Immature natural killer cell (primary cell): ENCODE measurements at regions not wholly inside any gene's neighbourhood (a gene's known extent, or its start where the extent isn't known, plus 50 kb on each side); places are given as distances from the start of the nearest gene placed in this dataset.
"Not testable (repeated sequence)": the region's sequence is repeated elsewhere in the genome, so short reads cannot be mapped to it uniquely, and the experiment has no call there.

Source experiments
- DNase-seq, 3 donors: peaks; one replicate each; pipeline ENCODE4 v3.0.0; 2022; ENCODE audit warnings: mixed read lengths in 1 of 3
- H3K27ac Mint-ChIP-seq, 6 donors: one replicate each; pipeline ENCODE4 v1.8.0; 2020; ENCODE audit warnings: mixed read lengths in 6 of 6, mild to moderate bottlenecking in 5 of 6, inconsistent platforms in 4 of 6, moderate library complexity in 3 of 6
- H3K27me3 Mint-ChIP-seq, 3 donors: one replicate each; pipeline ENCODE4 v1.8.0; 2020 to 2021; ENCODE audit warnings: low read depth in 3 of 3, mild to moderate bottlenecking in 3 of 3, mixed read lengths in 3 of 3, moderate library complexity in 3 of 3, inconsistent platforms in 1 of 3
- H3K36me3 Mint-ChIP-seq, 3 donors: one replicate each; pipeline ENCODE4 v1.8.0; 2020; ENCODE audit warnings: mixed read lengths in 3 of 3, inconsistent platforms in 2 of 3, mild to moderate bottlenecking in 2 of 3
- H3K4me1 Mint-ChIP-seq, 2 donors: one replicate each; pipeline ENCODE4 v1.8.0; 2020; ENCODE audit warnings: inconsistent platforms in 2 of 2, mild to moderate bottlenecking in 2 of 2, mixed read lengths in 2 of 2, moderate library complexity in 1 of 2
- H3K4me3 Mint-ChIP-seq, 5 donors: one replicate each; pipeline ENCODE4 v1.8.0; 2020; ENCODE audit warnings: mild to moderate bottlenecking in 5 of 5, mixed read lengths in 5 of 5, inconsistent platforms in 3 of 5, moderate library complexity in 3 of 5
- H3K9me3 Mint-ChIP-seq, 6 donors: one replicate each; pipeline ENCODE4 v1.8.0; 2020; ENCODE audit warnings: mild to moderate bottlenecking in 6 of 6, mixed read lengths in 6 of 6, inconsistent platforms in 4 of 6, moderate library complexity in 3 of 6

- no peak overlapping the region for H3K4me3 Mint-ChIP-seq
- DNase-seq, result no peak
Observed at GRCh38 chr15:26144836-26145235, 281.7 kb upstream of the ATP10A start.

GRCh38 chr15:26143221-26143620, 280.1 kb upstream of the ATP10A start:
- Mint-ChIP-seq H3K27ac (no peak overlapping the region), H3K4me3 (no peak overlapping the region), H3K27me3 (peaks cover 0 to 8% (median 5%) of the 10 kb centered on the region in 3 donors), H3K4me1 (no peaks in the 10 kb centered on the region), H3K9me3 (peaks cover 0 to 5% (median 0%) of the 10 kb centered on the region in 6 donors), H3K36me3 (no peaks in the 10 kb centered on the region)
- DNase-seq, result no peak

More at GRCh38 chr15:26144836-26145235, 281.7 kb upstream of the ATP10A start:
- Mint-ChIP-seq H3K27me3 (peaks cover 0 to 8% (median 3%) of the 10 kb centered on the region in 3 donors), H3K4me1 (no peaks in the 10 kb centered on the region), H3K36me3 (no peaks in the 10 kb centered on the region), H3K27ac (no peak overlapping the region), H3K9me3 (peaks cover 0 to 7% (median 0%) of the 10 kb centered on the region in 6 donors)

- Mint-ChIP-seq H3K27me3 (peaks cover 1 to 7% (median 3%) of the 10 kb centered on the region in 3 donors), H3K4me3 (no peak overlapping the region), H3K4me1 (no peaks in the 10 kb centered on the region), H3K36me3 (no peaks in the 10 kb centered on the region), H3K27ac (no peak overlapping the region), H3K9me3 (peaks cover 0 to 3% (median 0%) of the 10 kb centered on the region in 6 donors)
- no peak for DNase-seq
Observed at GRCh38 chr15:26134812-26135211, 271.7 kb upstream of the ATP10A start.

- no peak for DNase-seq
- H3K9me3 Mint-ChIP-seq, result peaks cover 0 to 3% (median 0%) of the 10 kb centered on the region in 6 donors
Observed at GRCh38 chr15:26134152-26134551, 271.0 kb upstream of the ATP10A start.

DNA sequence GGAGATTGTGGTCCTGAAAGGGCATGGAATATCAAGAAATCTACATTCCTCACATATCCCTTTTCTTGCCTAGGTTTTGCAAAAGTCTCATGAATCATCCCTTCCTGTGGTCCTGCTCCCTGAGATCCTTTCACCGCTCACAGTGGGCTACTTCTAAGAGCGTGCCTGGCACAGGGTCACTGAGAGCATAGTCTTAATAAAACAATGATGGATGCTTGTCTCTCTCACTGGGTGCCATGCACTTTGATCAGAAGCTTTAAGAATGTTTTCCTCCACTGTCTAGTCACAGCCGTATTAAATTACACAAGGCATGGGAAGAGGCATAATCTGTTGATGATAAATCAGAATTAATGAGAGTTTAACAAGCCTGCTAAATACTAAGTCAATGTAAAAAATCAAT, 269.7 kb upstream of the ATP10A start:
- Mint-ChIP-seq H3K9me3 (peaks cover 0 to 3% (median 0%) of the 10 kb centered on the region in 6 donors), H3K4me1 (no peaks in the 10 kb centered on the region), H3K27me3 (peaks cover 3 to 8% (median 3%) of the 10 kb centered on the region in 3 donors), H3K36me3 (no peaks in the 10 kb centered on the region), H3K27ac (no peak overlapping the region), H3K4me3 (no peak overlapping the region)
- DNase-seq, result no peak

More at GRCh38 chr15:26134152-26134551, 271.0 kb upstream of the ATP10A start:
- no peak overlapping the region for H3K4me3 Mint-ChIP-seq
- no peak overlapping the region for H3K27ac Mint-ChIP-seq
- no peaks in the 10 kb centered on the region for H3K4me1 Mint-ChIP-seq
- H3K27me3 Mint-ChIP-seq, result peaks cover 1 to 5% (median 3%) of the 10 kb centered on the region in 3 donors
- no peaks in the 10 kb centered on the region for H3K36me3 Mint-ChIP-seq

GRCh38 chr15:26129852-26130251, 266.7 kb upstream of the ATP10A start:
- no peak for DNase-seq
- Mint-ChIP-seq H3K27ac (no peak overlapping the region), H3K9me3 (no peaks in the 10 kb centered on the region), H3K4me3 (no peak overlapping the region), H3K36me3 (no peaks in the 10 kb centered on the region), H3K4me1 (no peaks in the 10 kb centered on the region), H3K27me3 (peaks cover 3 to 6% (median 5%) of the 10 kb centered on the region in 3 donors)

GRCh38 chr15:26128611-26129140, 265.5 kb upstream of the ATP10A start:
- Mint-ChIP-seq H3K4me3 (no peak overlapping the region), H3K9me3 (no peaks in the 10 kb centered on the region), H3K27me3 (peaks cover 5 to 6% (median 5%) of the 10 kb centered on the region in 3 donors), H3K4me1 (no peaks in the 10 kb centered on the region), H3K27ac (no peak overlapping the region), H3K36me3 (no peaks in the 10 kb centered on the region)
- no peak for DNase-seq

DNA sequence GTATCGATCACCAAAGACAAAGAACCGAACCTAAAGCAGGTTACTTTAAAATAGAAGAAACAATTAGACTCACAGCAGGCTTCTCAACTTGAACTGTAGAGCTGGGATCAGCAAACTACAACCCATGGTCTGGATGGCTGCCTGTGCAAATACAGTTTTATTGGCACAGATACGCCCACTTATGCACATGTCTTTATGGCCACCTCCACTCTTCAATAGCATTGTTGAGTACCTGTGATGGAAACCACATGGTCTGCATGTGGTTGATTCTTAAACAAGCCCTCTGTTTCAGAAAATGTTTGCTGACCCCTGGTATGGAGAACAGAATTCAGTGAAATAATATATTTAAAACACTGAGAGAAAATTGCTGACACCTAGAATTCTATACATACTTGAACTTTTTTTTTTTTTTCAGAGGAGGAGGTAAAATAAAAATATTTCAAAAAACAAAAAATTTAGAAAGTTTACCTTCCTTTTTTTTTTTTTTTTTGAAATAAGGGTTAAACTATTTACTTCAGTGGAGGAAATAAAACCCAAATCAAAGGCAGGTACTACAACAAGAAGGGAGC, 263.8 kb upstream of the ATP10A start:
- peaks cover 2 to 6% (median 4%) of the 10 kb centered on the region in 3 donors for H3K27me3 Mint-ChIP-seq
- no peaks in the 10 kb centered on the region for H3K4me1 Mint-ChIP-seq
- no peaks in the 10 kb centered on the region for H3K36me3 Mint-ChIP-seq
- no peaks in the 10 kb centered on the region for H3K9me3 Mint-ChIP-seq
- H3K27ac Mint-ChIP-seq, result no peak overlapping the region
- H3K4me3 Mint-ChIP-seq, result no peak overlapping the region
- no peak for DNase-seq

DNA sequence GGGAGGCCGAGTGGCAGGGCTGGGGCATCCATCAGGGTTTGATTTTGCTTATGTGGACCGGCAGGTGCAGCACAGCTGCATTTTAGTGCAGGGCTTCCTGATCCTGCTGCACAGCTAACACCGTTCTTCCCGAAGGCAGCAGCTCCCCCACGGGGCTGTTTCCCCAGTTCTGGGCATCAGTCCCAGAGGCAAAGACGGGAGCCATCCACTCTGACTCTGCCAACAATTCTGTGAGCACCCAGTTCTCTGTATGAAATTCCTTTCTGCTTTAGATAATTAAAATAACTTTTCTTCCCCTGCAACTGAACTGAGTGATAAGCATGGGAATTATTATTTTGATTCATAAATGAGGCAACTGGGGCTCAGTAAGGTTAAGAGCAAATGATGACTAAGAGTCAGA, 262.9 kb upstream of the ATP10A start:
- Mint-ChIP-seq H3K36me3 (no peaks in the 10 kb centered on the region), H3K4me3 (no peak overlapping the region), H3K27ac (no peak overlapping the region), H3K27me3 (peaks cover 2 to 6% (median 4%) of the 10 kb centered on the region in 3 donors), H3K4me1 (no peaks in the 10 kb centered on the region), H3K9me3 (no peaks in the 10 kb centered on the region)
- DNase-seq, result no peak

GRCh38 chr15:26125664-26126063, 262.5 kb upstream of the ATP10A start:
- Mint-ChIP-seq H3K27me3 (peaks cover 2 to 6% (median 4%) of the 10 kb centered on the region in 3 donors), H3K27ac (no peak overlapping the region)

GRCh38 chr15:26119322-26119721, 256.2 kb upstream of the ATP10A start:
- H3K4me3 Mint-ChIP-seq, result no peak overlapping the region
- H3K27me3 Mint-ChIP-seq, result peaks cover 0 to 8% (median 0%) of the 10 kb centered on the region in 3 donors
- DNase-seq, result no peak
- H3K9me3 Mint-ChIP-seq, result no peaks in the 10 kb centered on the region
- no peaks in the 10 kb centered on the region for H3K36me3 Mint-ChIP-seq
- no peaks in the 10 kb centered on the region for H3K4me1 Mint-ChIP-seq
- H3K27ac Mint-ChIP-seq, result no peak overlapping the region

More at GRCh38 chr15:26125664-26126063, 262.5 kb upstream of the ATP10A start:
- no peaks in the 10 kb centered on the region for H3K9me3 Mint-ChIP-seq
- no peak overlapping the region for H3K4me3 Mint-ChIP-seq
- DNase-seq, result no peak
- no peaks in the 10 kb centered on the region for H3K36me3 Mint-ChIP-seq
- H3K4me1 Mint-ChIP-seq, result no peaks in the 10 kb centered on the region

GRCh38 chr15:26115229-26115943, 252.3 kb upstream of the ATP10A start:
- DNase-seq, result no peak
- Mint-ChIP-seq H3K4me3 (no peak overlapping the region), H3K27ac (no peak overlapping the region), H3K9me3 (no peaks in the 10 kb centered on the region), H3K36me3 (no peaks in the 10 kb centered on the region), H3K27me3 (peaks cover 0 to 6% (median 0%) of the 10 kb centered on the region in 3 donors), H3K4me1 (no peaks in the 10 kb centered on the region)

GRCh38 chr15:26114128-26114527, 251.0 kb upstream of the ATP10A start:
- not testable (repeated sequence) for H3K4me1 Mint-ChIP-seq, H3K36me3 Mint-ChIP-seq, H3K4me3 Mint-ChIP-seq, H3K27me3 Mint-ChIP-seq, H3K9me3 Mint-ChIP-seq, H3K27ac Mint-ChIP-seq, DNase-seq

- no peak overlapping the region for H3K27ac Mint-ChIP-seq
Observed at GRCh38 chr15:26113296-26113695, 250.2 kb upstream of the ATP10A start.

More at GRCh38 chr15:26113296-26113695, 250.2 kb upstream of the ATP10A start:
- peaks cover 0 to 3% (median 0%) of the 10 kb centered on the region in 6 donors for H3K9me3 Mint-ChIP-seq
- H3K4me1 Mint-ChIP-seq, result no peaks in the 10 kb centered on the region
- DNase-seq, result no peak
- no peaks in the 10 kb centered on the region for H3K36me3 Mint-ChIP-seq
- no peak overlapping the region for H3K4me3 Mint-ChIP-seq
- H3K27me3 Mint-ChIP-seq, result peaks cover 0 to 4% (median 0%) of the 10 kb centered on the region in 3 donors
